Islet of Langerhans (tissue), 1 donor: ENCODE measurements at regions not wholly inside any gene's neighbourhood (a gene's known extent, or its start where the extent isn't known, plus 50 kb on each side); places are given as distances from the start of the nearest gene placed in this dataset.
"Not testable (repeated sequence)": the region's sequence is repeated elsewhere in the genome, so short reads cannot be mapped to it uniquely, and the experiment has no call there.

Experiments used
- FAIRE-seq: peaks from one replicate; lab custom pipeline; 2011; peaks lifted over from hg19 to GRCh38; lab: Jason Lieb, UNC

DNA sequence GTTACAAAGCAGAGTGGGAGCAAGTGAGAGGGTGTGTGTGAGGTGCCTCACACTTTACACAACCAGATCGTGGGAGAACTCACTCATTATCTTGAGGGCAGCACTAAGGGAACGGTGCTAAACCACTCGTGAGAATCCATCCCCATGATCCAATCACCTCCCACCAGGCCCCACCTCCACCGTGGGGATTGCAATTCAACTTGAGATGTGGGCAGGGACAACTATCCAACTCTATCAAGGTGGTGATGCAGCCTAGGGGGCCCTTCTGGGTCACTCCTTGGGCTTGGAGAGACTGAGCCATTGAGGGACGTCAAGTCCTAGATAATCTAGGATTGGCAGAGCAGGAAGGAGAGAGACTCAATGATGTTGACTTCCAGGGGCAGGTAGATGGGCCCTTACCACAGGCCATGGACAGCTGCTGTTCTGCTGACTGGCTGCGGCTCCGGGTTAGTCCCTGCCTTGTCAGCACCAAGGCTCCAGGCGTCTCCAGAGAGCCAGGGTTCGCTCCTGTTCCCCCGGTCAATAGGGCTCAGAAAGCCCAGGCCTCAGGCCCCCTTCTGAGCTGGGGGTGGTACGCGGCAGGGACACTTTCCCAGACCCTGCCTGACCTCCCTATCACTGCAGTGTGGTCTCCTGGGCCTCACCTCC is 193.2 kb upstream of the HS6ST1 start:
- no peak for FAIRE-seq

DNA sequence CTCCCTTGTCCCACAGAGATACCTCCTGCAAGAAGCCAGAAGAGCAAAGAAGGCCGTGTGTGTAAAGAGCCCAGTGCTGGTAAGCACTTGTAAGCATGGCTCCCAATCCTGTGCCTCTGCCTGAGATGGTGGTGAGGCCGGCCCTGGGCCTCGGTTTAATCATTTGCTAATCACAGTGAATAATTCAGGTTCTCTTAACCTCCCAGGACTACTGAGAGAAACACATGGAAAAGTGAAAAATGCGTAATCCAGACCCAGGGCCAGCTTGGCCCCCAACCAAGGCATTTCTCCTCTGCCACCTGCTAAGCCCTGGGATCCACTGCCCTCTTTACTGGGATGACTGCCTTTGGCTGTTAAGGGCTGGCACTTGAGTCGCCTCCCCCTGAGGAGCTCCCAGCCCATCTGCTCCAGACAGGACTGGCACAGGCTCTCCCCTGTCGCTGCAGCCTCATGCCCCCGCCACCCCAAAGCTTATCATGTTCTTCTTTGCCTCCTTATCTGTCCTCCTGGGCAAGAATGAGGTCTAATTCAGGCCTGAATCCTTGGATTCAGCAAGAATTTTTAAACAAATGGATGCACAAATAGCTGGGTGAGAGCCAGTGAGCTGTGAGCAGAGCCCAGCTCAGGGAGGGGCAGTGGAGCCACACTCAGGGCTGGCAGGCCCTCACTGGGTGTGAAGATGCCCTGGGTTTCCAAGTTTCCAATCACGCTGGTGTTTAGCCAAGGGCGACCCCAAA is 193.9 kb upstream of the HS6ST1 start:
- no peak for FAIRE-seq

DNA sequence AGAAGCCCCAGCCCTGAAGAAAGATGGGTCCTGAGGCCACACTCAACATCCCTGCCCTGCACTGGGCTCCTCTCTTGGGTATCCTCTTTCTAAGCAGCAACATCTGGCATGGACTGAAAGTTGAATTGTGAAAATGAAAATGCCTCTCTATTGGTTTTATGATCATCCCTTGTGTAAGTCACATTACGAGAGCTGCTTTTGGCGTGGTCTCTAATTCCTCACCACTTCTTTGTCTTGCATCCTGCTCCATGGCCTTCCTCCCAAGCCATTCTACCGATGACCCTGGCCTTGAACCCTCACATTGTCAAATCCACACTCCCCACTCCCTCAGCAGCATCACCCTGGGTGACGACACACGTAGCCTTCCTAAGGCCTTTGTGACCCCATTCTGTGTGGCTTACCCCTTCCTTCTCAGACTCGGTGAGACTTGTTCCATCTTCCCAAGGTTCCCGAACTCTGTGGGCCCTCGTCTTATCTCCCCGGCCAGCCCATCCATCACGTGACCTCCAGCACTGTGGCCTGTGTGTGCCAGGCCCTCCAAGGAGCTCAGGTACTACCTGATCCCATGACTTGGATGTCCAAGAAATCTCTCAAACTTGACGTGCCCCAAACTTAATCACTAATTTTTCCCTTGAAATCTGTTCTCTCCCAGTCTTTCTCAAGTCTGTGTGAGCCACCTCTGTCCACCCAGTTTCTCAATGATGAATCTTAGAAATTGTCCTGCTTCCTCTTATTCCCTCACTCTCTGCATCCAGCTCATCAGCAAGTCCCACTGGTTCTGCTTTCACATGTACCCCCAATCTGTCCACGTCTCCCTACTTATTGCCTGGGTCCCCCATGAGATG is 194.7 kb upstream of the HS6ST1 start:
- FAIRE-seq = no peak

DNA sequence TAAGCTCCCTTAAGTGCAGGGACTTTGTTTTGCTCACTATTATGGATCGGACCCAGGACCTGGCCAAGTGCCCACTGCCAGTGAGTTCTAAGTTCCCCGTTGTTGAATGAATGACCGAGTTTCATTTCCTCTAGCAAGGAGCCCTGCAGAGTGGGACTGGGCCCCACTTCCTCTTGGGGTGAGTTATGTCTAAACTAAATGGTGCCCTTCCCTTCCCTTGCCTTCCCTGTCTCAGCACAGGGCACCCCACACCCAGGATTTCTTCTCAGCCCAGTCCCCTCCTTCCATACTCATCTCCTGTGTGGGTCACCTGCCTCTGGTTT is 195.3 kb upstream of the HS6ST1 start:
- FAIRE-seq = no peak

DNA sequence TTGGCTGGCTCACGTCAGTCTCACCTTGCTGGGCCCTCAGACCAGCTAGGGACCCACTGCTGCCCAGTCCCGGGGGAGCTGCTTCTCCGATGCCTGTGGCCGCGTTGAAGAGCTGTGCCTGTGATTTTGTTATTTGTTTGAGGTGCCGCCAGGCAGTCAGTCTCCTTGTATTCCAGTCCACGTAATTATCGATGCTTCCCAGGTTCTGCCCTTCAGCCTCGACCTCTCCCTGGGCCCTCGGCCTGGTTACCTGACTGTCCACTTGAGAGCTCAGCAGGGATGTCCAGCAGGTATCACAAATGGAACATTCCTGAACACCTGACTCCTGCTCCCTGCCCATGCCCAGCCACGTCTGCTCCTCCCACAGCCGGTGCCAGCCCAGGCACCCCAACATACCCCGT is 195.9 kb upstream of the HS6ST1 start:
- FAIRE-seq = no peak

DNA sequence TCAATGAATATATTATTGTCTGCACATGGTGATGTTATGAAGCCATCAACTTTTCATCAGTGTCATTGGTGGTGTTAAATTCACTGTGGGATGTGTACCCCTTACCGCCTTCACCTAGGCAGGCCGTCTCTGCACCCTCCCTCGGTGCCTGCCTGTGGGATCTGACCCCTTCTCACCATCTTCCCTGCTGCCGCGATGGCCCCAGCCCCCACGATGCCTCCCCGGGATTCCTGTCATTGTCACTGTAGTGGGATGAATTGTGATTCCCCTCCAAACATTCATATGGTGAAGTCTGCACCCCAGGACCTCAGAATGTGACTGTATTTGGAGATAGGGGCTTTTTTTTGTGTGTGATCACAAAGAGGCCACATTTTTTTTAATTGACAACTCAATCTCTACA is 198.3 kb upstream of the HS6ST1 start:
- no peak for FAIRE-seq

DNA sequence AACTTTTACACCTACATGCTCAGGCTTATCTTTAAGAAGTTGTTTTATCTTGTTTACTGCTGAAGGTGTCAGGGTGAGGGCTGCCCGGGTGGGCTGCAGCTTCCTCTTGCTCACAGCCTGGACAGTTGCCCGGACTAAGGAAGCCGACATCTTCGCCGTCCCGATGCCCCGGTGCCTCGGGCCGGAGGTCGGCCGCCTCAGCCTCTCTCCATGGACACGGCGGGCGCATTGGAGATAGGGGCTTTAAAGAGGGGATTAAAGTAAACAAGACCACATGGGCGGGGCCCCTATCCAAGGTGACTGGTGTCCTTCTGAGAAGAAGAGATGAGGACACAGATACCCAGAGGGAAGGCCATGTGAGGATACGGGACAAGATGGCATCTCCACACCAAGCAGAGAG is 200.4 kb upstream of the HS6ST1 start:
- FAIRE-seq = not testable (repeated sequence)

DNA sequence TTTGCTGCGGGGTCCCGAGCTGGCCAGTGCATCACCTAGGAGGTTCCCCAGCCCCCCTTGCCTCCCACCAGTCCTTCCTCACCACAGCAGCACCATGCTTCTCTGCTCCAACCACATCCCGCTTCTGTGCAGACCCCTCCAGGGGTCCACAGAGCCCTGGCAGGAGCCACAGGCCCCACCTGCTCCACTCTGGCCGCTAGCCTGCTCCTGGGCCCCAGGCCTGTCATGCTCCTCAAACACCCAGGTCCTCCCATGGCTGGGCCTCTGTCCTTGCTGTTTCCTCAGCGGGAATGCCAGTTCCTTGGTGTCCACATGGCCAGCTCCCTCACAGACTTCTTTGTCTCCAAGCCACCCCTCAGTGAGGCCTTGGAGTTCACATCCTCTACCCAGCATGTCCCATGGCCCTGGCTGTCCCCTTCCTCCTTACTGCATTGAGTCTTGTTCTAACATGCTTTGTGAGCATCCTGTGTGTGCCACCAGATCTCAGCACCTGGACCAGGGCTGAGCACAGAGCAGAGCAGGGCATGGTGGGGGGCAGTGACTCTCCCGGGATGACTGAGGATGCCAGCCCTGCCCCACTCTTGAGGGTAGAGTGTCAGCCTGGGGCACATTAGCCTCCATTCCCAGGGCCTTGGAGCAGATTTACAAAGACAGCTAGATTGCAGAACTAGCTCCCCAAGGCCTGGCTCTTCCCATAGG is 201.0 kb upstream of the HS6ST1 start:
- FAIRE-seq = no peak

DNA sequence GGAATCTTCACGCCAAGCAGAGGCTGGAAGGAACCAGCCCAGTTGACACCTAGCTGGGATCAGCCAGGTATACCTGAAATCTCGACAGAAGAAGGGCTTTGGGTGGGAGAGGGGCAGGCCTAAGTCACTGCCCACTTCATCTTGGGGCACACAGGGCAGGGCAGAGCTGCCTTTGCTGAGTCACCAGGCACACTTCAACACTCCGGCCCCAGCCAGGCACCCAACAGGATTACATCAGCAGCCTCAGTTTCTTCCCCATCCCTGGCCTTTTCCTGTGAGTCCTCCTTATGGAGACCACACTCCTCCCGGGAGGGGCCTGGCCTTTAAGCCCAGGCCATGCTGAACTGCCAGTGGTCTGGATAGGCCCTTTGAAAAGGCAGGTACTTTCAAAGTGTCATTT is 201.7 kb upstream of the HS6ST1 start:
- FAIRE-seq = no peak

DNA sequence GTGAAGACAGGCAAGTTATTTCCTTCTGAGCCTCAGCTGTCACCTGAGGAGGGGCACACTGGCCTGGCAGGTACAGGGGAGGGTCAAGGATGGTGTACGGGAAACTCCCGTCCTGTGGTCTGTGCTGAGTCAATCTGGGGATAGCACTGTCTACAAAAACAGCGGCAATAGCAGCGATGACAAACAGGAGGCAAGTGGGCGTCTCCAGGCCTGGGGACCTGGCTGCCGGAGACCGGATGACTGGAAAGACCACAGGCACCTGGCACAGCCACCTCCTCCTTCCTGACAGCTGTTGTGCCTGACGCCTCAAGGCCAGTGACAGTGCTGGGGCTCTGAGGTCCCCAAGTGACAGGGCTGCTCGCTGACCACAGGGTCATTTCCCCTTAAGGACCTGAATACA is 202.1 kb upstream of the HS6ST1 start:
- FAIRE-seq = no peak

DNA sequence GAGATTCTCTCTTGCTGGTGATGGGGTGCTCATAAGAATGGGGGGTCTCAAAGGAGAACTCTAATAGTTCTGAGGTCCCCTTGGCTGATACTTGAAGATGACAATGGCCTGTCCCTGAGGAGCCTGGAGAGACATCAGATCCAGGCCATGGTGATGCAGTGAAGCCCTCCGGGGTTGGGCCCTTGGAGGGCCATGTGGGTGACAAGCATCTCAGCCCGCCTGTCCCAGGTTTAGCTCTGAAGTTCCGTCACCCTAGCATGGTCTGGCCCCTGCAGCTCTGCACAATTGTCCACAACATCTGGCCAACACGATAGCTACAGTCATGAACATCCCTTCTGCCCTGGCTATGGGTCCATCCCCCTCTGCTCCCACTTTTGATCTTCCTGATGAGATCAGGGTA is 202.8 kb upstream of the HS6ST1 start:
- FAIRE-seq = no peak

DNA sequence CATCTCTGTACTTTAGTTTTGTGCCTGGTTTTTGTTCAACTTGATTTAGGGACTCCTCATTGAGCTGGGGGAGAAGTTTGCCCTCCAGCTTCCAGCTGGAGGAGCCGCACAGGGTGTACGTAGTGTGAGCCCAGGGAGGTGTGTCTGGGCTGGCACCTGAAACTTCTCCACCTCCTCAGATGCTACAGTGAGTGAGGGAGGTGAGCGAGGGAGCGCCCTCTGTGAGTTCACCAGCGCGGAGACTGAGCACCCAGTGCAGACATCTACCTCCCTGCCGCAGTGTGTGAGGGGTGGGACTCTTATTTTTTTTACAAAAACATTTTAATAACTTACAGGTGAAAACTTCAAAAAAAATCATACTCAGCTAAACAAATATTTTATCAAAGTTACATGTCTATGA is 204.2 kb upstream of the HS6ST1 start:
- FAIRE-seq = no peak

DNA sequence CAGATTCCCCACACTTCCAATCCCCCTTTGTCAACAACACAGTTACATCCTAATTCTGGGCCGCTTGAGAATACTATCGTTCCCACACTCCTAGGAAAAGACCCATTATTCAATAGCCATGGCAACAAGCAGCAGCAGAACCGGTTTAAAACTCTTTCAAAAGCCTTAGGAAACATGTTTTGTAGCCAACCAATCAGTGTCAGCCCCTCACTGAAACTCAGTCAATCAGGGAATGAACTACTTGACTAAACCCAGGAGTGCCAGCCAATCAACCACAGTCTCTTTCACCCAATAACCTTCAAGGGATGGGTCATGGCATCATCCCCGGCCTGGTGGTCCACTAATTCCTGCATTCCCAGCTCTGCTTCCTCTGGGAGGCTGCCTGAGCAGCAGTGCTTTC is 204.8 kb upstream of the HS6ST1 start:
- no peak for FAIRE-seq

DNA sequence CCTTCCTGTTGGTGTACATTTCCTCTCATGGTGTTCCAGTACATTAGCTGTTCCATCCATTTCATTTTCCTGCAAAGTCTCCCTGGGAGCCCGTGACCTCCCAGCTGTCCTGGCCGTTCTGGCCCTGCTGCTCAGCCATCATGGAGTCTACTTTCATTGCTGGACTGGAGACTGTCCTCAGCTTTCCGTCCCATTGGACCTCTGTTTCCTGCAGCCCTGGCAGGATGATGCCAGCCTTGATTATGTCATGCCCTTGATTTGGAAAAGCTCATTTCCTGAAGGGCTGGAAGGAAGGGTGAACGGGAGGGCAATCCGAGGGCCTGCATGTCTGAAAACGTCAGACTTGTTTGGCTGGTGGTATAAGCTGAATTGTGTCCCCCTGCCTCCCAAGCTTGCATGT is 205.5 kb upstream of the HS6ST1 start:
- FAIRE-seq = no peak

DNA sequence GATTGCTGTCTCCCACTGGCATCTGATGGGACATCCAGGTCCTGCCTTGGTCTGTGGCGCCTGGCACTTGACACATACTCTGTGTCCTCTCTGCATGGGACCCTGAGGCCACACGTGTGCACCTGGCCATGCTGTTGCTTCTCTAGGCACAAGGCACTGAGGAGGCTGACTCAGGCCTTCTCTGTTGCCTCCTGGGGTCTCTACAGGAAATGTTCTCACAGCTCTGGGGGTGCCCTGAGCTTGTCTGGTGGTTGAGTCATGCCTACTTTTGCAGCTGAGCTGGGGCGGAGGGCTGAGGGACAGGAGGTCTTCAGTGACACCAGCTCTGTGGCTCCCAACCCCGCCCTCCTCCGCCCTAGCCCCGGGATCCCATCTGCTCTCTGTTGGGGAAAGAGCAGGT is 207.0 kb upstream of the HS6ST1 start:
- FAIRE-seq = no peak

DNA sequence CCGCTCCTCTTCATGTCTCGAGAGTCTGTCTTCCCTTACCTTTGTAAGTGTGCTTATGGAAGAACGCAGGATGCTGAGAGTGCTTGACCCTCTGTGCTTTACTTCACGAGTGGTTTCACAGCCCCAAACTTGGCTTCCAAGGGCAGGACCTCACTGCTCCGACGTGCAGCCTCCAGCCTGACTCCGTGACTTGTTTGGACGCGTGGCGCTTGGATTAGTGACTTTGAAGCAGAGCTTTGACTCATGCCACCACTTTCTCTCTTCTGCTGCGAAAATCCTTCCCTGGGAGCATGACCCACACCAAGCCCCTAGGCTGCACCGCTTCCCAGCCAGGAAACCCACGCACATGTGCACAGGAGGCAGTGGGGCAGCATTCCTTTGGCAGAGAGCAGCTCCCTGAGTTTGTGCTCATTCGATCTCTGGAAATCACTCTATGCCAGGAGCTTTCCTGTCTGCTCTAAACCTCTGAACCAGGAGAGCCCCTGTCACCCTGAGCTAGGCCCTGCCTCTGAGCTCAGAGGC is 207.8 kb upstream of the HS6ST1 start:
- no peak for FAIRE-seq

DNA sequence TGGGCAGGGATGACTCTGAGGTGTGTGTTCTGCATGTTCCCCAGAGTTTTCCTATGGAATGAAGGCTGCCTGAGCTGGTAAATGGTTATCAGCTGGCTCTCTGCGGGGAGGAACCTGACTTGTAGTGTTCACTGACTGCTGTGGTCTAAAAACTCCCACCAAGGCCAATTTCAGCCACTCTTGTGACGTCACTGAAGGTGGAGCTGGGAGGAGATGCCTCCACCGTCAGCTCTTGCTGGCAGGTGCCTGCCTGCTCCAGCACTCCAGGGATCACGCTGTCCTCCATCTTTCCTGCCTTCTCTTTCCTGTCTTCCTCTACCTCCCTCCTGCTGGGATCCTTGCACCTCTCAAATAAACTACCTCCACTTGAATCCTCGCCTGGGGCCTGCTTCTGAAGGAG is 209.5 kb upstream of the HS6ST1 start:
- FAIRE-seq = no peak

DNA sequence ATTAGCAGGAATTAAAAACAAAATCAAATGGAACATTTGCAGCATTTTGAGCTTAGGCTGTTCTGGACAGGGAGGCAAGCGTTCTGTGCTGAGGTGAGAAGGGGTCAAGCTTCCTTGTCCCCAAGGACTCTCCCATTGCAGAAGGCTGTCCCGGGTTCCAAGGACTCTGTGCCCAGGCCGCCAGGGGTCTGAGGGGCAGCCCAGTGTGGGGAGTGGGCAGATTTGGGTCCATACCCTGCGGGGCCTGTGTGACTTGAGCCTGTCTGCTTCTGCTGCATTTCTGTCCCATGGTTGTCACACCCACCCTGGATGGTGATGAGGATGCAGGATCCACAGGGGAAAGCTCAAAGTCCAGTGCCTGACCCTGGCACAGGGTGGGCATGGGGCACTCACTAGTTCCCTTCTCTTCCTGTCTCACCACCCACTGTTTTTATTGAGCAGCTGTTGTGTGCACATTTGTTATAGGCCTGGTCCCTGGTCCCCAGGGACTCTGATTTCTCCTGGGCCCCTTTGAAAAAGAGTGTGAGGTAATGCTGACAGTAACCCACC is 211.4 kb upstream of the HS6ST1 start:
- FAIRE-seq = no peak

DNA sequence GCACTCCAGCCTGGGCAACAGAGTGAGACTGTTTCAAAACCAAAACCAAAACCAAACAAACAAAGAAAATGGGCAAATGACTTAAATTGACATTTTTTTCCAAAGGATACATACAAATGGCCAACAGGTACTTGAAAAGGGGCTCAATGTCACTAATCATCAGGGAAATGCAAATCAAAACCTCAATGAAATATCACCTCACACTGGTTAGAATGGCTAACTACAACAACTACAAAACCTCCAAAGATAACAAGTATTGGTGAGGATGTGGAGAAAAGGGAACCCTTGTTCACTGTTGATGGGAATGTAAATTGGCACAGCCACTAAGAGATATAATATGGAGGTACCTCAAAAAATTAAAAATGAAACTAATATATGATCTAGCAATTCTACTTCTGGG is 213.2 kb upstream of the HS6ST1 start:
- FAIRE-seq = no peak

DNA sequence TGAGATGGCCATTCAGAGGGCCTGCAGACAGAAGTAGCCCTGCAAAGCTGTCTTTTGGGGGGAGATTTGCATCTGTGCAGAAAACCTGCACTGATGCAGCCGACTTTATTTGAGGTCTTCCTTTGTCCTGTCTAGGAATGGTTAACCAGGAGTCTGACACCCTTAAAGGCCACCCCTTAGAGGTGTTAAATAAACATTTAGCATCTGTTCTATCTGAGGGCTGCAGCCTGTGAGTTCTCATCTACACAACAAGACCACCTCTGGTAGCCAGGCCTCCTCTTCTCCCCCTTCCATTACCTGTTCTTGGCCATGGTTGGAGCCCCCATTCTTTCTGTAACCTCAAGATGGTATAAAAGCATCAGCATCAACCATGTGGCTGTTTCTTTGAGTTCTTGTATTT is 214.4 kb upstream of the HS6ST1 start:
- FAIRE-seq = no peak

DNA sequence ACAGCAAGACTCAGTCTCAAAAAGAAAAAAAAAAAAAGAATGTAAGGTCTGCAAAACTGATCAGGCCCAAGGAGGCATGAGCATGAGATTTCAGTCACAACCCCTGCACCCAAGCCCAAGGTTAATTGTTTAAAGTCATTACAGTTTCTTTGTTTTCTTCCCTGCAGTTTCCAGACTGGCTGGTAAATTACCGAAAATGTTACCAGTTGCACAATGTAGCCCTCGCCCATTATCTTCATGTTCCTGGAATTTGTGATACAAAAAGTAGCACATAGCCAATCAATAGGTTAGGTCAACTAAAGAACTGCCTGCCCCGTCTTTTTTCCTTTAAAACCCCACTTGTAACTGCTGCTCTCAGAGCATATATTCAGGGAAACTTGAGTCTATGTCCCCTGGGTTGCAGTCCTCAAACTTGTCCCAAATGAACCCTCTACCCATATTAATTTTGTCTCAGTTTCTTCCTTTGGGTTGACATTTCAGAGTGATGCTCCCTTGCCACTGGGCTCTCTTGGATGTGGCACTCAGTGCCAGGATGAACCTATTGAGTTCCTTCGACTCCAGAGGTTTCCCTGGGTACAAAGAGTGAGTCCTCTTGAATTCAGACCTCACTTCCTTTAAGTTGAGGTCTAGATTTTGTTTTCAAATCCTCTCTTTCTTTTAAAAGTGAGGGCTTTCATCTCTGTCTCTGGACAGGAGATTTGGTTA is 216.2 kb upstream of the HS6ST1 start:
- FAIRE-seq = no peak

DNA sequence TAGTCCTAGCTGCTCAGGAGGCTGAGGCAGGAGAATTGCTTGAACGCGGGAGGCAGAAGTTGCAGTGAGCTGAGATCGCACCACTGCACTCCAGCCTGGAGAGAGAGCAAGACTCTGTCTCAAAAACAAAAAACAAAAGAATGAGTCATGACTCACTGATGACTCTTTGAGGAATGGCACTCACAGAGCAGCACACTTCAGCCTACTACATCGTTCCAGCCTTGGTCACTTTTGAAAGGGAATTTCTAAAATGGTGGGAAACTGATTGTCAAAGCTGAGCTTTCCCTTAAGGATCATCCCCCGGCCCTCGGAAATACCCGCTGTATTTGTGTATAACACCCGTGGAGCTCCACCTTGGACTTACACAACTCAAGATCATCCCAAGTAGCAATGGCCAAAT is 217.3 kb upstream of the HS6ST1 start:
- FAIRE-seq = no peak
